H1 (cell line): ENCODE measurements at regions not wholly inside any gene's neighbourhood (a gene's known extent, or its start where the extent isn't known, plus 50 kb on each side); places are given as distances from the start of the nearest gene placed in this dataset.

Experiments used
- BACH1 ChIP-seq: IDR thresholded peaks from 2 replicates; pipeline ENCODE4 v1.6.1; 2012; ENCODE audit warnings: low read length, improper control_type of control experiment
- FOSL1 ChIP-seq: IDR thresholded peaks from 2 replicates; pipeline ENCODE4 v1.6.1; 2011; ENCODE audit warnings: mild to moderate bottlenecking, low read depth, low read length, moderate library complexity; ENCODE audit not compliant: insufficient read depth
- GTF2F1 ChIP-seq: IDR thresholded peaks from 2 replicates; pipeline ENCODE4 v1.6.1; 2012; ENCODE audit warnings: low read depth, low read length, improper control_type of control experiment, borderline replicate concordance
- KDM5A ChIP-seq: fragments of 200-600 bp; IDR thresholded peaks from 2 replicates; pipeline ENCODE4 v1.7.1; 2012; ENCODE audit warnings: mild to moderate bottlenecking, low read length, inconsistent platforms, mixed read lengths
- NANOG ChIP-seq: IDR thresholded peaks from 2 replicates; pipeline ENCODE4 v1.6.1; 2011; ENCODE audit warnings: low read length, low read depth, mild to moderate bottlenecking, inconsistent platforms; ENCODE audit not compliant: insufficient read depth, poor library complexity, severe bottlenecking
- TF ChIP-seq, protein P1 (sequence below): fragments of 300-600 bp; sonication (generic); IDR thresholded peaks from 2 replicates; pipeline ENCODE4 v1.7.1; 2012; ENCODE audit warnings: low read length, moderate library complexity, mild to moderate bottlenecking, inconsistent platforms; ENCODE audit not compliant: insufficient replicate concordance

DNA sequence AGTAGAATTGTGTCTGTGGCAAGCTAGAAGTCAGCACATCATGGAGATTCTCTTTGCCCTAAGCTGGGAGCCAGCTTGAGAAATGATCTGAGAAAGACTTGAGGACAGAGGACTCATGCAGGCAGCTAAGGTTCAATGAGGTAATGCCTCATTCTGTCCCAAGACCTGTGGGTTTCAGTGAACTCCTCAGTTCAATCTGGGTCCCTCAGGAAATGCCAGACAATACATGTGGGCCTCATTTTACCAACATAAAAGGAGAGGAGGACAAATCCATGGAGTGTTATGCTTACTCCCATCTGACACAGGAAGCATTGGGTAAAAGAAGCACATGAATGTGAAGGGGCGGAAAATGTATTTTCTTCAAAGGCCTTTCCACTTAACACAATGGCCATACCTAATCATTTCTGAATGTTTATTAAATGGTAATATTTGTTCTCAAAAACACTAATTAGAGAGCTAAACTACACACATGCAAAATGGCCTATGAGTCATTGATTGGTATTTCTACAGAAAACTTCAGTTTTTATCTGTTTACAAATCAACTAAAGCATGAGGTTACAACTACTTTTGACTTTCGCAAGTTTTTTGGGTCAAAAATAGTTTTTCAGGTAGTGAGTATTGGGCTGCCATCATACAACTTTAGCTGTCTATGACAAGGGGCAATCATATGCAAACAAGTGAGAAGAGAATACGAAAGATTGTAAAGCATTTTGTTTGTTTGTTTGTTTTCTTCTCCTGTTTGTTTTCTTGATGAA is 205.3 kb downstream of the CHRM2 start (continued):
- TF ChIP-seq, protein P1, sequence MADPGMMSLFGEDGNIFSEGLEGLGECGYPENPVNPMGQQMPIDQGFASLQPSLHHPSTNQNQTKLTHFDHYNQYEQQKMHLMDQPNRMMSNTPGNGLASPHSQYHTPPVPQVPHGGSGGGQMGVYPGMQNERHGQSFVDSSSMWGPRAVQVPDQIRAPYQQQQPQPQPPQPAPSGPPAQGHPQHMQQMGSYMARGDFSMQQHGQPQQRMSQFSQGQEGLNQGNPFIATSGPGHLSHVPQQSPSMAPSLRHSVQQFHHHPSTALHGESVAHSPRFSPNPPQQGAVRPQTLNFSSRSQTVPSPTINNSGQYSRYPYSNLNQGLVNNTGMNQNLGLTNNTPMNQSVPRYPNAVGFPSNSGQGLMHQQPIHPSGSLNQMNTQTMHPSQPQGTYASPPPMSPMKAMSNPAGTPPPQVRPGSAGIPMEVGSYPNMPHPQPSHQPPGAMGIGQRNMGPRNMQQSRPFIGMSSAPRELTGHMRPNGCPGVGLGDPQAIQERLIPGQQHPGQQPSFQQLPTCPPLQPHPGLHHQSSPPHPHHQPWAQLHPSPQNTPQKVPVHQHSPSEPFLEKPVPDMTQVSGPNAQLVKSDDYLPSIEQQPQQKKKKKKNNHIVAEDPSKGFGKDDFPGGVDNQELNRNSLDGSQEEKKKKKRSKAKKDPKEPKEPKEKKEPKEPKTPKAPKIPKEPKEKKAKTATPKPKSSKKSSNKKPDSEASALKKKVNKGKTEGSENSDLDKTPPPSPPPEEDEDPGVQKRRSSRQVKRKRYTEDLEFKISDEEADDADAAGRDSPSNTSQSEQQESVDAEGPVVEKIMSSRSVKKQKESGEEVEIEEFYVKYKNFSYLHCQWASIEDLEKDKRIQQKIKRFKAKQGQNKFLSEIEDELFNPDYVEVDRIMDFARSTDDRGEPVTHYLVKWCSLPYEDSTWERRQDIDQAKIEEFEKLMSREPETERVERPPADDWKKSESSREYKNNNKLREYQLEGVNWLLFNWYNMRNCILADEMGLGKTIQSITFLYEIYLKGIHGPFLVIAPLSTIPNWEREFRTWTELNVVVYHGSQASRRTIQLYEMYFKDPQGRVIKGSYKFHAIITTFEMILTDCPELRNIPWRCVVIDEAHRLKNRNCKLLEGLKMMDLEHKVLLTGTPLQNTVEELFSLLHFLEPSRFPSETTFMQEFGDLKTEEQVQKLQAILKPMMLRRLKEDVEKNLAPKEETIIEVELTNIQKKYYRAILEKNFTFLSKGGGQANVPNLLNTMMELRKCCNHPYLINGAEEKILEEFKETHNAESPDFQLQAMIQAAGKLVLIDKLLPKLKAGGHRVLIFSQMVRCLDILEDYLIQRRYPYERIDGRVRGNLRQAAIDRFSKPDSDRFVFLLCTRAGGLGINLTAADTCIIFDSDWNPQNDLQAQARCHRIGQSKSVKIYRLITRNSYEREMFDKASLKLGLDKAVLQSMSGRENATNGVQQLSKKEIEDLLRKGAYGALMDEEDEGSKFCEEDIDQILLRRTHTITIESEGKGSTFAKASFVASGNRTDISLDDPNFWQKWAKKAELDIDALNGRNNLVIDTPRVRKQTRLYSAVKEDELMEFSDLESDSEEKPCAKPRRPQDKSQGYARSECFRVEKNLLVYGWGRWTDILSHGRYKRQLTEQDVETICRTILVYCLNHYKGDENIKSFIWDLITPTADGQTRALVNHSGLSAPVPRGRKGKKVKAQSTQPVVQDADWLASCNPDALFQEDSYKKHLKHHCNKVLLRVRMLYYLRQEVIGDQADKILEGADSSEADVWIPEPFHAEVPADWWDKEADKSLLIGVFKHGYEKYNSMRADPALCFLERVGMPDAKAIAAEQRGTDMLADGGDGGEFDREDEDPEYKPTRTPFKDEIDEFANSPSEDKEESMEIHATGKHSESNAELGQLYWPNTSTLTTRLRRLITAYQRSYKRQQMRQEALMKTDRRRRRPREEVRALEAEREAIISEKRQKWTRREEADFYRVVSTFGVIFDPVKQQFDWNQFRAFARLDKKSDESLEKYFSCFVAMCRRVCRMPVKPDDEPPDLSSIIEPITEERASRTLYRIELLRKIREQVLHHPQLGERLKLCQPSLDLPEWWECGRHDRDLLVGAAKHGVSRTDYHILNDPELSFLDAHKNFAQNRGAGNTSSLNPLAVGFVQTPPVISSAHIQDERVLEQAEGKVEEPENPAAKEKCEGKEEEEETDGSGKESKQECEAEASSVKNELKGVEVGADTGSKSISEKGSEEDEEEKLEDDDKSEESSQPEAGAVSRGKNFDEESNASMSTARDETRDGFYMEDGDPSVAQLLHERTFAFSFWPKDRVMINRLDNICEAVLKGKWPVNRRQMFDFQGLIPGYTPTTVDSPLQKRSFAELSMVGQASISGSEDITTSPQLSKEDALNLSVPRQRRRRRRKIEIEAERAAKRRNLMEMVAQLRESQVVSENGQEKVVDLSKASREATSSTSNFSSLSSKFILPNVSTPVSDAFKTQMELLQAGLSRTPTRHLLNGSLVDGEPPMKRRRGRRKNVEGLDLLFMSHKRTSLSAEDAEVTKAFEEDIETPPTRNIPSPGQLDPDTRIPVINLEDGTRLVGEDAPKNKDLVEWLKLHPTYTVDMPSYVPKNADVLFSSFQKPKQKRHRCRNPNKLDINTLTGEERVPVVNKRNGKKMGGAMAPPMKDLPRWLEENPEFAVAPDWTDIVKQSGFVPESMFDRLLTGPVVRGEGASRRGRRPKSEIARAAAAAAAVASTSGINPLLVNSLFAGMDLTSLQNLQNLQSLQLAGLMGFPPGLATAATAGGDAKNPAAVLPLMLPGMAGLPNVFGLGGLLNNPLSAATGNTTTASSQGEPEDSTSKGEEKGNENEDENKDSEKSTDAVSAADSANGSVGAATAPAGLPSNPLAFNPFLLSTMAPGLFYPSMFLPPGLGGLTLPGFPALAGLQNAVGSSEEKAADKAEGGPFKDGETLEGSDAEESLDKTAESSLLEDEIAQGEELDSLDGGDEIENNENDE = no peak
- TF ChIP-seq GTF2F1 (no peak), FOSL1 (no peak), KDM5A (no peak), NANOG (no peak), BACH1 (no peak)
